GM12875 (cell line): ENCODE measurements at regions not wholly inside any gene's neighbourhood (a gene's known extent, or its start where the extent isn't known, plus 50 kb on each side); places are given as distances from the start of the nearest gene placed in this dataset.

Experiments
- H3K4me3 ChIP-seq: one replicate; pipeline ENCODE4 v1.5.1; 2011; ENCODE audit warnings: low read depth, low read length, control low read depth
- CTCF ChIP-seq: IDR thresholded peaks from 2 replicates; pipeline ENCODE4 v1.5.1; 2011; ENCODE audit warnings: low read depth, mild to moderate bottlenecking, control low read depth, inconsistent platforms, low read length, moderate library complexity, borderline replicate concordance; ENCODE audit not compliant: insufficient read depth

GRCh38 chr14:80074900-80075574, 136.3 kb downstream of the DIO2 start:
- H3K4me3 ChIP-seq: no peak overlapping the region
- no peak for TF ChIP-seq CTCF

- TF ChIP-seq CTCF: no peak
- no peak overlapping the region for H3K4me3 ChIP-seq
Observed at GRCh38 chr14:80059041-80059440, 152.3 kb downstream of the DIO2 start.

- H3K4me3 ChIP-seq: no peak overlapping the region
- no peak for TF ChIP-seq CTCF
Observed at GRCh38 chr14:80056497-80056801, 154.9 kb downstream of the DIO2 start.

GRCh38 chr14:80055667-80056496, 155.4 kb downstream of the DIO2 start:
- peak; percentile 42; the same call in 1 of the 2 replicates for TF ChIP-seq CTCF
- H3K4me3 ChIP-seq: no peak overlapping the region

GRCh38 chr14:80055226-80055625, 156.1 kb downstream of the DIO2 start:
- TF ChIP-seq CTCF: no peak
- H3K4me3 ChIP-seq: no peak overlapping the region

- H3K4me3 ChIP-seq: no peak overlapping the region
- TF ChIP-seq CTCF: no peak
Observed at GRCh38 chr14:80054020-80054419, 157.3 kb downstream of the DIO2 start.

- no peak for TF ChIP-seq CTCF
- no peak overlapping the region for H3K4me3 ChIP-seq
Observed at GRCh38 chr14:80049055-80049454, 162.2 kb downstream of the DIO2 start.
